T-cell (primary cell): ENCODE measurements at regions not wholly inside any gene's neighbourhood (a gene's known extent, or its start where the extent isn't known, plus 50 kb on each side); places are given as distances from the start of the nearest gene placed in this dataset.

ENCODE experiments used
- ATAC-seq, 4 experiments: fragments of 200-7000 bp in 3 of 4; fragments of 150-1000 bp in 1 of 4; cut with Tn5 transposase; replicated peaks in 1 of 4; 1 replicate in 3 of 4; 2 replicates in 1 of 4; pipeline ENCODE4 v1.10.0; 2021; ENCODE audit warnings: moderate library complexity in 3 of 4, mild to moderate bottlenecking in 2 of 4, moderate number of reproducible peaks in 1 of 4
- CTCF ChIA-PET, 2 donors: fragments of 300-600 bp; sonication (Branson Sonifier 250); formaldehyde crosslinking; loops; one replicate each; lab custom pipeline; 2022; ENCODE audit warnings: antibody characterized with exemption in 2 of 2; lab: Charles Lee
- POLR2A ChIA-PET, 2 donors: fragments of 300-600 bp; sonication (Branson Sonifier 250); formaldehyde crosslinking; loops; one replicate each; lab custom pipeline; 2022; ENCODE audit warnings: antibody characterized with exemption in 2 of 2; lab: Charles Lee
- DNase-seq, 35 experiments: peaks; one replicate each; pipeline versions ENCODE4 v3.0.0 to v3.0.0-alpha.2; 2013 to 2023
- H3K27ac ChIP-seq: one replicate; pipeline ENCODE4 v1.5.1; 2013; ENCODE audit warnings: low read length
- H3K27me3 ChIP-seq, 2 experiments: replicated peaks in 1 of 2; 1 replicate in 1 of 2; 2 replicates in 1 of 2; pipeline versions ENCODE4 v1.6.1 to v1.7.0; 2013; ENCODE audit warnings: low read length in 1 of 2, mixed read lengths in 1 of 2; ENCODE audit not compliant: control insufficient read depth in 2 of 2, insufficient read depth in 2 of 2; ENCODE audit errors: extremely low read depth in 1 of 2
- H3K36me3 ChIP-seq, 2 donors: 1 replicate in 1 of 2; 2 replicates in 1 of 2; pipeline versions ENCODE4 v1.6.1 to v1.7.0; 2013; ENCODE audit warnings: low read length in 1 of 2; ENCODE audit not compliant: control insufficient read depth in 2 of 2, insufficient read depth in 1 of 2; ENCODE audit errors: extremely low read depth in 1 of 2
- H3K4me1 ChIP-seq, 2 experiments: 1 replicate in 1 of 2; 2 replicates in 1 of 2; pipeline versions ENCODE4 v1.6.1 to v1.7.0; 2013; ENCODE audit warnings: low read length in 2 of 2, mixed read lengths in 1 of 2; ENCODE audit not compliant: insufficient read depth in 2 of 2, control insufficient read depth in 1 of 2; ENCODE audit errors: extremely low read depth in 1 of 2
- H3K4me3 ChIP-seq, 2 donors: 1 replicate in 1 of 2; 2 replicates in 1 of 2; pipeline versions ENCODE4 v1.5.1 to v1.7.0; 2013; ENCODE audit warnings: mild to moderate bottlenecking in 2 of 2, low read length in 1 of 2, moderate library complexity in 1 of 2; ENCODE audit not compliant: control insufficient read depth in 1 of 2; ENCODE audit errors: extremely low read depth in 1 of 2
- H3K9me3 ChIP-seq: 2 replicates; pipeline ENCODE4 v1.7.0; 2013
- H3K27ac Mint-ChIP-seq, 2 donors: one replicate each; pipeline ENCODE4 v1.8.0; 2020 to 2021; ENCODE audit warnings: mild to moderate bottlenecking in 2 of 2, mixed read lengths in 2 of 2
- H3K27me3 Mint-ChIP-seq, 2 donors: one replicate each; pipeline ENCODE4 v1.8.0; 2021 to 2022; ENCODE audit warnings: mixed read lengths in 2 of 2
- H3K36me3 Mint-ChIP-seq: one replicate; pipeline ENCODE4 v1.8.0; 2021; ENCODE audit warnings: mixed read lengths
- H3K4me1 Mint-ChIP-seq, 3 donors: one replicate each; pipeline ENCODE4 v1.8.0; 2020 to 2022; ENCODE audit warnings: mixed read lengths in 3 of 3, mild to moderate bottlenecking in 1 of 3
- H3K4me3 Mint-ChIP-seq, 3 donors: one replicate each; pipeline ENCODE4 v1.8.0; 2020 to 2022; ENCODE audit warnings: mild to moderate bottlenecking in 3 of 3, mixed read lengths in 3 of 3, moderate library complexity in 3 of 3
- H3K9me3 Mint-ChIP-seq, 3 donors: one replicate each; pipeline ENCODE4 v1.8.0; 2020 to 2022; ENCODE audit warnings: mixed read lengths in 3 of 3
- WGBS: methylation state at CpG from one replicate; pipeline ENCODE4 v1.1.5; 2013; ENCODE audit warnings: missing lambda C conversion rate; ENCODE audit not compliant: insufficient coverage; 5-methylcytosine and 5-hydroxymethylcytosine counted together

DNA sequence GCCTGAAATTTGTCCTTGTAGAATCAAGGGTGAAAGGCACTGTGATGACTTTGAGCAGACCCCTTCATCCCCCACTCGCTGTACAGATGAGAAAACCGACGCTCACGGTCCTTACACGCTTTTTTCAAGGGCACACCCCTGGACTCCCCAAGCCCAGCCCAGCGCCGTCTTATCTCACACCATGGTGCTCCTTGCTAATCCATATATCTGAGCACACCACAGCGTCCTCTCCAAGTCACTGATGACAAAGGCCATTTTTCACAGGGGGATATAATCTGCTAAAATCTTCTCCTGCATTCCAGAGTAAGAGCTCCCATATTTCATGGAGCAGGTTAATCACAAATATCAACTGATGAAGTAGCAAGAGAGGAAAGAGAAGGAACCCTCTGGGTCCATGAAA is 486.3 kb downstream of the BCOR start:
- no peak overlapping the region for H3K27ac Mint-ChIP-seq
- no peak overlapping the region for H3K4me3 Mint-ChIP-seq
- CTCF ChIA-PET, result no interaction called here
- H3K9me3 ChIP-seq, result no peaks in the 10 kb centered on the region
- ATAC-seq (no peak), DNase-seq (no peak)
- H3K27me3 ChIP-seq, result peaks cover 0 to 15% of the 10 kb centered on the region in 2 experiments
- peaks cover 8 to 18% (median 16%) of the 10 kb centered on the region in 3 donors for H3K4me1 Mint-ChIP-seq
- no peaks in the 10 kb centered on the region for H3K36me3 ChIP-seq
- no peaks in the 10 kb centered on the region for H3K9me3 Mint-ChIP-seq
- no CpG with 5 or more reads among the region's 8 CpGs for WGBS
- no peak overlapping the region for H3K4me3 ChIP-seq
- no peak overlapping the region for H3K27ac ChIP-seq
- H3K27me3 Mint-ChIP-seq, result peaks cover 0 to 24% of the 10 kb centered on the region in 2 donors
- POLR2A ChIA-PET, result no interaction called here
- H3K4me1 ChIP-seq, result peaks cover 0 to 14% of the 10 kb centered on the region in 2 experiments
- no peaks in the 10 kb centered on the region for H3K36me3 Mint-ChIP-seq

DNA sequence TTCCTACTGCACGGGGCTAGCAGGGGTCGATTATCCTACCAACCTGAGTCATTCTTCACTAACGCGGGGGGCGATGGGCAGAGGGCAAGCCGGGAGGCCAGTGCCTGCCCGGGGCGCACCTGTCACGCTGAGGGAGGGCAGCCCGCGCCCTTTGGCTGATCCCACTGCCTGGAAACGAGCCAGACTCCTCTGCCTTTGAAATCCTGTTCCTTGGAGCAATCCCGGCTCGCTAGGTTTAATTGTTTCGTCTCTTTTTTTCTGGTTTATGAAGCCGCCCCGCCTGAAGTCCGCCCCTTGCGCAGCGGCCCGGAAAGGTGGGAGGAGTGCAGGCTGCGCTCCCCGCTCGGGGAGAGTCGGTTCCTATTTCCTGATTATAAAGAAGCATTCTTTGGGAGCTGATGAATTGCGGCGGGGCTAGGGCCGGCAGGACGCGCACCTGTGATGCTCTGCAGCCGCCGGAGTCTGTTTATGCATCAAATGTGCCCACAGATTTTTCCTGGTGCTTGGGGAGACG is 484.2 kb downstream of the BCOR start:
- Histone ChIP-seq H3K27me3 (peaks cover 0 to 15% of the 10 kb centered on the region in 2 experiments), H3K9me3 (no peaks in the 10 kb centered on the region), H3K4me3 (peak overlapping the region; percentile 44 to 62), H3K27ac (no peak overlapping the region), H3K4me1 (peaks cover 0 to 14% of the 10 kb centered on the region in 2 experiments), H3K36me3 (no peaks in the 10 kb centered on the region)
- Mint-ChIP-seq H3K27me3 (peaks cover 2 to 25% of the 10 kb centered on the region in 2 donors), H3K36me3 (no peaks in the 10 kb centered on the region), H3K4me1 (peaks cover 8 to 18% (median 16%) of the 10 kb centered on the region in 3 donors), H3K4me3 (peak overlapping the region; percentile 73 to 85 (median 85)), H3K9me3 (peaks cover 0 to 7% (median 6%) of the 10 kb centered on the region in 3 donors), H3K27ac (peak overlapping the region in 1 of 2 donors; percentile 19)
- peak in 7 of 35 experiments; percentile 1 to 14 (median 3) for DNase-seq
- ChIA-PET POLR2A (interaction anchor here in 1 of 2 donors (0.6 kb wide), 1 partner anchor 482 kb away, joined by 4 read pairs; no protein-coding TSS in a partner anchor), CTCF (no interaction called here)
- WGBS, result 2% methylated on average over 9 of the region's 33 CpGs
- peak; percentile 28 to 64 (median 48) for ATAC-seq

DNA sequence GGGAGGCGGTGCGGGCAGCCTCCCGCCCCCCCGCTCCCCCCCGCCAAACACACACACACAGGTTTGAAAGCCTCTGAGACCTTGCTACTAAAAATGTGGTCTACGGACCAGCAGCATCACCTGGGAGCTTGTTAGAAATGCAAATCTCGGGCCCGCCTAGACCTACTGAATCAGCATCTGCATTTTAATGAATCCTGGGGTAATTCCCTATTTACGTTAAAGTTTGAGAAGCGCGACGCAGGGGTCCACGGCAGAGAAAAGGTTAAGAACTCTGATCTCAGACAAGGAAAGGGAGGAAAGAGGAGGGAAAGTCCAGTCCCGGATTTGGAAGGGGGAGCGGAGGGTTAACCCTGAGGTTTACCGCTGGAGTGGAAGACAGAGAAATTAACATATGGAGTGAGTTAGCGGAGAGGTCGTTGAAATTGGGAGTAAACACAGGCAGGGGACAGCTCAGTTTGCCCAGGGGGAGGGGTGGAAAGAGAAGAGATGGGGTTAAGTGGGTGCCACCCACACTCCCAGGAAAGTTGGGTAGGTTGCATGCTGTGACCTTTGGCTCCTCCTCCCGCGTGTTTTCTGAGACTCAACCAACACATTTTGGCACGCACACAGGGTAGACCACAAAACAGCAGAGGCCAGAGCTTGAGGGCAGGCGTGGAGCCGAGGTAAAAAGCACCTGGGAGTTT is 483.6 kb downstream of the BCOR start:
- DNase-seq (peak in 17 of 35 experiments; percentile 1 to 66 (median 10)), ATAC-seq (peak; percentile 43 to 76 (median 70))
- peak overlapping the region; percentile 44 to 62 for H3K4me3 ChIP-seq
- ChIA-PET CTCF (no interaction called here), POLR2A (no interaction called here)
- H3K27me3 Mint-ChIP-seq, result peaks cover 2 to 23% of the 10 kb centered on the region in 2 donors
- WGBS, result 0% methylated on average over 5 of the region's 23 CpGs
- peaks cover 0 to 15% of the 10 kb centered on the region in 2 experiments for H3K27me3 ChIP-seq
- no peak overlapping the region for H3K27ac ChIP-seq
- H3K9me3 Mint-ChIP-seq, result peaks cover 0 to 7% (median 6%) of the 10 kb centered on the region in 3 donors
- peaks cover 8 to 18% (median 16%) of the 10 kb centered on the region in 3 donors for H3K4me1 Mint-ChIP-seq
- H3K4me1 ChIP-seq, result peaks cover 0 to 14% of the 10 kb centered on the region in 2 experiments
- H3K36me3 Mint-ChIP-seq, result no peaks in the 10 kb centered on the region
- peak overlapping the region; percentile 73 to 85 (median 85) for H3K4me3 Mint-ChIP-seq
- H3K36me3 ChIP-seq, result no peaks in the 10 kb centered on the region
- H3K27ac Mint-ChIP-seq, result peak overlapping the region; percentile 5 to 60
- no peaks in the 10 kb centered on the region for H3K9me3 ChIP-seq

DNA sequence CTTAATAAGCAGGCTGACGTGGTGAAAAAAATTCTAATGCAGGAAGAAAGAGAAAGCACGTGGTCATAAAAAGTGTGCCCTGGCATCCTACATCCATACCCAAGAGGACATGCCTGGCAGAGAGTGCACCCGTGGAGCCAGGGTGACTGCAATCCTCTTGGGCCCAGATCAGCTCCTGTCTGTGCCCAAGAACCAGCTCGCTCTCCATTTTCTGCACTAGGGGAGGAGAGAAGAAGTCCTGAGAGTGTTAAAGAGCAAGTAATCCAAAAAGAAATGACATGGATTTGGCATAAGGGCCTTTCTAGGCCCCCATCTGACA is 483.1 kb downstream of the BCOR start:
- DNase-seq (no peak), ATAC-seq (no peak)
- Mint-ChIP-seq H3K4me3 (peak overlapping the region; percentile 73 to 85 (median 85)), H3K27ac (peak overlapping the region in 1 of 2 donors; percentile 60), H3K27me3 (peaks cover 2 to 23% of the 10 kb centered on the region in 2 donors), H3K9me3 (peaks cover 0 to 7% (median 6%) of the 10 kb centered on the region in 3 donors), H3K4me1 (peaks cover 8 to 18% (median 16%) of the 10 kb centered on the region in 3 donors), H3K36me3 (no peaks in the 10 kb centered on the region)
- ChIA-PET POLR2A (no interaction called here), CTCF (no interaction called here)
- Histone ChIP-seq H3K27me3 (peaks cover 0 to 15% of the 10 kb centered on the region in 2 experiments), H3K27ac (no peak overlapping the region), H3K36me3 (no peaks in the 10 kb centered on the region), H3K4me3 (no peak overlapping the region), H3K9me3 (no peaks in the 10 kb centered on the region), H3K4me1 (peaks cover 0 to 14% of the 10 kb centered on the region in 2 experiments)
- no CpG with 5 or more reads among the region's 4 CpGs for WGBS

DNA sequence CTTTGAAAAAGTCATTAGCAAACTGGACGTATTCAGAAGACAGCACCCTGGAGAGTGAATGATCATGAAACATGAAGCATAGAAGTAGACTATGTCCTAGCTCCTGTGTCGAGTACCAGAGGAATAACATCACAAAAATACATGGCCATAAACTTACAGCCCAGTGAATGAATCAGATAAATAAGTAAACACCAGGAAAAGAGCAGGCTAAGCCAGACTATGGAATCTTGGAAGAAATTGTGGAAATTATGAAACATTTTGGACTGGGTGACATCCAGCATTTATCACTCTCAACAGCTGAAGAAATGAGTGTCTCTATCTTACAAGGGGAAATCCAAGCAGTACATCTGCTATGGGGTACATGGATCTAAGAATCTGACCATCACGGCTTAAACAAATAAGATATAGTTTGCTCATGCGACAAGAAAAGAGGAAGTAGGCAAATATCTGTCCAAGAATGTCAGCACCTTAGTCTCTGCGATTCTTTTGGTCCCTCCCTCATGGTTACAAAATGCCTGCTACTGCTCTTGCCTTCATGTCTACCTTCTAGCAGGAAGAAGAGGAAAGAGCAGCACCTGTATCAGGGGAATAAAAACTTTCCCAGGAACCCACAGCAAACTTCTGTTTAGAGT is 481.5 kb downstream of the BCOR start:
- DNase-seq (no peak), ATAC-seq (no peak)
- CTCF ChIA-PET, result no interaction called here
- no peak overlapping the region for H3K27ac Mint-ChIP-seq
- peaks cover 8 to 18% (median 16%) of the 10 kb centered on the region in 3 donors for H3K4me1 Mint-ChIP-seq
- no CpG with 5 or more reads among the region's 5 CpGs for WGBS
- no peaks in the 10 kb centered on the region for H3K36me3 Mint-ChIP-seq
- Histone ChIP-seq H3K4me3 (no peak overlapping the region), H3K27me3 (peaks cover 0 to 11% of the 10 kb centered on the region in 2 experiments), H3K4me1 (peaks cover 0 to 14% of the 10 kb centered on the region in 2 experiments), H3K36me3 (no peaks in the 10 kb centered on the region), H3K9me3 (no peaks in the 10 kb centered on the region), H3K27ac (no peak overlapping the region)
- H3K4me3 Mint-ChIP-seq, result no peak overlapping the region
- POLR2A ChIA-PET, result no interaction called here
- peaks cover 0 to 7% (median 6%) of the 10 kb centered on the region in 3 donors for H3K9me3 Mint-ChIP-seq
- peaks cover 2 to 11% of the 10 kb centered on the region in 2 donors for H3K27me3 Mint-ChIP-seq

DNA sequence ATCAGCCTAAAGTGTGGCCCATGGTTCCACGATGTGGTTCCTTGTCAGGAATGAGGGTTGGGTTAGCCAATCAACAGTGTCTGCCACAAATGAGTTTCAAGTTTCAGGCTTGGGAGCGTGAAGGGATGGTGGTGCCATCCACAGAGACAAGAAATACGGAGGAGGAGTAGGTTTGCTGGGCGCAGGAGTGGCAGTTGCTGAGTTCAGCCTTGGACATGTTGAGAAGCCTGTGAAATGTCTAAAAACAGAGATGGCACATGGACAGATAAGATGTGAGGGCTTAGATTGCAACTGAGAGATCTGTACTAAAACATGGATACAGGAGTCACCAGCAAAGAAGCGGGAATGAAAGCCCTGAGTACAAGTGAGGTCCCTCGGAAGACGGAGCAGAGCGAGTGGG is 481.0 kb downstream of the BCOR start:
- H3K9me3 Mint-ChIP-seq, result peaks cover 0 to 10% (median 6%) of the 10 kb centered on the region in 3 donors
- ChIA-PET CTCF (no interaction called here), POLR2A (no interaction called here)
- no peak overlapping the region for H3K27ac Mint-ChIP-seq
- no peaks in the 10 kb centered on the region for H3K36me3 Mint-ChIP-seq
- ATAC-seq, result no peak
- peaks cover 2 to 7% of the 10 kb centered on the region in 2 donors for H3K27me3 Mint-ChIP-seq
- Histone ChIP-seq H3K9me3 (no peaks in the 10 kb centered on the region), H3K4me3 (no peak overlapping the region), H3K27me3 (peaks cover 0 to 11% of the 10 kb centered on the region in 2 experiments), H3K4me1 (peaks cover 0 to 14% of the 10 kb centered on the region in 2 experiments), H3K27ac (no peak overlapping the region), H3K36me3 (no peaks in the 10 kb centered on the region)
- peaks cover 8 to 18% (median 16%) of the 10 kb centered on the region in 3 donors for H3K4me1 Mint-ChIP-seq
- no peak overlapping the region for H3K4me3 Mint-ChIP-seq
- no peak for DNase-seq
- WGBS, result 91% methylated on average over 5 of the region's 8 CpGs
